GM19328 (cell line): ENCODE measurements at regions not wholly inside any gene's neighbourhood (a gene's known extent, or its start where the extent isn't known, plus 50 kb on each side); places are given as distances from the start of the nearest gene placed in this dataset.
"Not testable (repeated sequence)": the region's sequence is repeated elsewhere in the genome, so short reads cannot be mapped to it uniquely, and the experiment has no call there.

Experiments
- ATAC-seq: cut with Tn5 transposase; IDR thresholded peaks from one replicate; pipeline ENCODE4 v1.9.1; 2021; ENCODE audit warnings: mild to moderate bottlenecking, moderate library complexity; ENCODE audit not compliant: unreplicated experiment

DNA sequence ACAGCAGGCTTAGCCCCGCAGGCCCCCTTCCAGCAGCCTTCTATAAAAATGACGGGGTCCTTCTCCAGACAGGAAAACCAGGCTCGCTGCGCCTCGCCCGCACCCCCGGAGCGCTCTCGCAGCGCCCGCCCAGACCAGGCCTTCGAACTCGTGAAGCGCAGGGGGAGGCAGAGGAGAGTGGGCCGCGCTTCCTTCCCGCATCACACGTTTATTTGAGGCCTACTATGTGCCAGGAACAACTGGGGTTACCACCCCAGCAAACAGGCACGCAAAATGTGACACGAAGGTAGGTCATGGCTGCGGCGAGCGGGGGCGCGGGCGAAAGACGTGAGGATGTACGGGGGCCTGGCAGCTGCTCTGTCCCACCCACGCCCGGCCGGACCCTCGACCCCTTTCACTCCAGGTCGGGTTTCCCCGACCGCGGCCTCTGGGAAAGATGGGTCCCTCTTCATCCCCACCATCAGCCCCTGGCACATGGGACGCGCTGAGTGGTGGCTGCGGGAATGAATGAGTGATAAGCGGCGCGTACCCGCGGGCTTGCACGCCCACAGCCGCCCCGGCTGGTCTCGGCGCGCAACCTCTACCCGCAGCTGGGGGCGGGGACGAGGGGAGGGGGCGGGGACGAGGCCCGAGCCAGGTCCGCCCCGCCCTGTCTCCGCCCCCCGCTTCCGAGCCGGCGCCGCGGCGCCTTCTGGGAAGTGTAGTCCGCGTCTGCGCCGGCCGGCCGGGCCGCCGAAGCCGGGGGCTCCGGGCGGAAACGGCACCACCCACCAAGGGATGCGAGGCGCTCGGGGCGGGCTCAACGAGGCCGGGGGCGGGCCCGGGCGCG is 59.1 kb downstream of the ZNF467 start:
- peak; percentile 96 for ATAC-seq

DNA sequence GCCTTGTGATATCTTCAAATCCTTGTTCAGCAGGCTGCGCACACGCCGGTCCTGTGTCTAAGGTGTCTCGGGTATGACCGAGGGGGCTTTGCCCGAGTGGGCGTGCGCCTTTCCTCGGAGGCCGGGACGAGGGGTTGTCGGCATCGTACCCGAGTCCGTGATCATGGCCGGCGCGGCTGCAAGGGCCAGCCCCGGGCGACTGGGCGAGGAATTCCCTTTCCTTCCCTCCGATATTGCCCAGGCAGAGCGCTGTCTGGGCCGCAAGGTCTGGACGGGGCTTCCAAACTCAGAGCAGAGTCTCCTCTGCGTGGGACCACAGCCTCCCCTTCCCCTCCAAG is 59.7 kb downstream of the ZNF467 start:
- no peak for ATAC-seq

DNA sequence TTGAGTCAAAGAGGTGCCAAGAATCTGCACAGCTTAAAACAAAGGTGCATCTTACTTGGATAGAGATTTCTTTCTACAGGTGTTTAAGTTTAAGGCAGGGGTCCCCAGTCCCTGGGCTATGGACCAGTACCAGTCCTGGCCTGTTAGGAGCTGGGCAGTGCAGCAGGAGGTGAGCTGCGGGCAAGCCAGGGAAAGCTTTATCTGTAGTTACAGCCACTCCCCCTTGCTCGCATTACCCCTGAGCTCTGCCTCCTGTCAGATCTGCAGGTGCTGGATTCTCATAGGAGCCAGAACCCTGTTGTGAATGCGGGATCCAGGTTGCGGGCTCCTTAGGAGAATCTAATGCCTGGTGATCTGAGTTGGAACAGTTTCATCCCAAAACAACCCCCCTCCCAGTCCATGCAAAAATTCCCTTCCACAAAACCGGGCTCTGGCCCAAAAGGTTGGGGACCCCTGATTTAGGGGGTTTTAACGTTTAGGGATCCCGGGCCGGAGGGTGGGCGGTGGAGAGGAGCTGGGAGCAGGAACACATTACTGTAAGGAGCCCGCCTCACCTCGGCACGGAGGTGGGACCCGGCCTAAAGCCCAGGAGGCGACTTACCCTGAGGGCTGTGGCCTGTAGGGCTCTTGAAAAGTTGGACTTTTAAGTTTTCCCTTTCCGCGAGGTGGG is 60.2 kb downstream of the ZNF467 start:
- no peak for ATAC-seq

DNA sequence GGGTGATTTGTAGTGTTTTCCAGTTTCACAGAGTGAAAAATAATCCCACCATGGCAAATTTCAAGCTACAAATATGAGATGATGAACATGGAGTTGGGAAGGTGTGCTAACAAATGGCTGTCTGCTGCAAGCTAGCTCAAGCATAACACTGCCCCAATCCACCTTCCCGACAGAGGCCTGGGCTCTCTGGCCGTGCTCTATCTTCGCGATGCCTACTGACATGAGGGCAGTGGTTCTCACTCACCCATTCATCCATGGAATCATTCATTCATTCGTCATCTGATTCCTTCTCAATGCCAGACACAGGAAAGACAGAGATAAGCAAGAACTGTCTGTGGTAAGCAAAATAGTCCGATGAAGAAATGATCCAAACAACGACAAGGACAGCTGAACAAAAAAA is 65.4 kb downstream of the ZNF467 start:
- no peak for ATAC-seq

DNA sequence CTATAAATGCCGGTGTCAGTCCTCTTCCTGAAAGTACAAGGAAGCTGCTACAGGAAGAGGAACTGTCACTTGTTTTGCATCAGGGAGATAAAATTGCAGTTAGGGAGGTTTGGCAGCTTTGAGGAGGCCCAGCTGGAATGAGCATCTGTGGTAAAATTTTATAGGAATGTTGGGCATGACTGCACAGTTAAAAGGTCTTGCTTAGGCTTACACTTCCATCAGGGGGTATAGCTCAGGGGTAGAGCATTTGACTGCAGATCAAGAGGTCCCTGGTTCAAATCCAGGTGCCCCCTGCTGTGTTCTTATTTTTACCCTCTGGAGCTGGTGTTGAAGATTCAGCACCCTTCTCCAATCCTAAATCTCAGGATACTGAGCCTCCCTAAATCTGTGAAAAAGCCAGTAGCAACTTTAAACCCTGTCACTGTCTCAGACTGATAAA is 65.9 kb downstream of the ZNF467 start:
- ATAC-seq: no peak

DNA sequence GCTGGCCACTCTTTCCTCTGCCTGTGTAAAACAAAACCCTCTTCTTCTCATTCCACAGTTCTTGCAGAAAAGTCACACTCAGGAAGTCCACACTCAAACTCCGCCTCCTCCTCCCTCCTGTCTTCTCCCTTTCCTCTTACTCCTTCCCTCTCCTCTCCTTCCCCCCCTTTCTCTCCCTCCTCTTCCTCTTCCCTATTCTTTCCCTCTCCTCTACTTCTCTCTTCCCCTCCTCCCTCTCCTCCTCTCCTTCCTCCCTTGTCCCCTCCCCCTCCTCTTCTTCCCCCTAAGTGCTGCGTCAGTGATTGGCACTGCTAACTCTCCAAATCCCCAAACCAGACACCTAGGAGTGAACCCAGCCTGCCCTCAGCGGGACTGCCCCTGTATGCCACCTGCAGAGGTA is 67.0 kb downstream of the ZNF467 start:
- ATAC-seq: no peak

DNA sequence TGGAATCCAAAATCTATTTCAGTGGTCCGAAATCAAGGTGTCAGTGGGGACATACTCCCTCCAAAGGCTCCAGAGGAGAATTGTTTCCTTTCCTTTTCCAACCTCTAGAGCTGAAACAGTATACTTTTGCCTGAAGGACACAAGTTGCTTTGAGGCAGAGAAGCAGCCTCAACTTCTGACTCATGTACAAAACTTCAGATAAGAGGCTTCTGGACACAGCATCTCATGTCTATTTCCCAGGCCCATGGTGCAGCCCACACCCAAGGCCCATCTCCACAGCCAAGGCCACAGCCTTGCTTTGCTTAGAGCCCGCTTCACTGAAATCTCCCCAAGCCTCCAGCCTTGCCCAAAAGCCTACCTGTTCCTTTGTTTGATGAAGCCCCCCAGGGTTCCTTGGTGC is 68.9 kb downstream of the ZNF467 start:
- ATAC-seq: no peak

DNA sequence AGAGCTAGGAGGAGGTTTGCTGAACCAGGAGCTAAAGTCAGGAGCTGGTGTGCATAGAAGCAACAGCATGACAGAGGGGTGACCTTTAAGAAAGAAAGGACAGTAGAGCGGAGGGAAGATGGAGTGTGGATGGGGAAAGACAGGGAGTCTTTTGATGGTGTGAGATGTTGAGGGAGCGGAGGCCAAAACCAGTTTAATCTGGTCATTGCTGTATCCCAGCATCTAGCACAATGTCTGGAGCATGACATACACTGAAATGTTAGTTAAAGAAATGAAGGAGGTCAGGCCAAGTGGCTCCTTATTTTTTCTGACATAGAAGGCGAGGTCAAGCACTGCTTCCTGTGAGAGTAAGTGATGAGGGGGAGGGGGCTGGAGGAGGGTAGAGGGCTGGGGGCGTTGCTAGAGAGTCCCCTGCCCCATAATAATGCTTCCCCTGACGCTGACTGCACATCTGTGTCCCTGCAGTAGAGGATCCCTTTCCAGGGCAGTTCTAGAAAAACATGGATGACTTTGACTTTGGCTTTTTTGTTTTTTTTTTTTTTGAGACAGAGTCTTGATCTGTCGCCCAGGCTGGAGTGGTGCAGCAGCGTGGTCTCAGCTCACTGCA is 70.2 kb downstream of the ZNF467 start:
- ATAC-seq: no peak

DNA sequence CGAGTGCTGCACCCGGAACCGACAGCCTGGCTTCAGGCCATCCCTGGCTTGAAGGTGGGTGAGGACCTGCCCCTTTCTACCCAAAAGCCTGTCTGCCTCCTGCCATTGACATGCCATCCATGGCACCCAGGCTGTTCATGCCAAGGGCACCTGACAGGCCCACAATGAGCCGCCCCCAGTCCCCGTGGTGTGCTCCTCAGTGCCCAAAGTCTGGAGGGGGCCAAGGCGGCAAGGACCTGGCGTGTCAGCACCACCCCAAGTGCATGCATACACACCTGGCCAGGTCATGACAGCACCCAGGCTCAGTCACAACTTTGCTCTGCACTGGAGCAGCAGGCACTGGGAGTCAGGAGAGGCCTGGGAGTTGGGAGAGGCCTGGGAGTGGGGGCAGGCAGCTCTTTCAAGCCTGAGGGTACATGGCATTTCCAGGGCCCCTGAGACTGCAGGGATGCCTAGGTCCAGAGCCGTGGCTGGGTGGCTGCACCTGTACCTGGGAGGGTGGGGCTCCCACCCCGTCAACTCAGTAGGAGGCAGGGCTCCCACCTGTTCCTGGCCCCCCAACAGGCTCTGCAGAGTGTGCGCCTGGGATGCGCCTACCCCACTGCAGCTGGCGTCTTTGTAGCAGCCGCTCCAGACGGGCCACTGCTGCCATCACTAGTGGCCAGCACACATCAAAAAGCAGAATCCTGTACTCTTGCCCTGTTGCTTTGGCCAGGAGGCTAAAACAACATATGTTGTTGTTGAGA is 71.7 kb downstream of the ZNF467 start:
- ATAC-seq: no peak

DNA sequence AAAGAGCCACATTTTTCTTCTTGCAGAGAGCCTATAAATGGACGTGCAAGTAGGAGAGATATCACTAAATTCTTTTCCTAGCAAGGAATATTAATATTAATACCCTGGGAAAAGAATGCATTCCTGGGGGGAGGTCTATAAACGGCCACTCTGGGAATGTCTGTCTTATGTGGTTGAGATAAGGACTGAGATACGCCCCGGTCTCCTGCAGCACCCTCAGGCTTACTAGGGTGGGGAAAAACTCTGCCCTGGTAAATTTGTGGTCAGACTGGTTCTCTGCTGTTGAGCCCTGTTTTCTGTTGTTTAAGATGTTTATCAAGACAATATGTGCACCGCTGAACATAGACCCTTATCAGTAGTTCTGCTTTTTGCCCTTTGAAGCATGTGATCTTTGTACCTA is 75.6 kb downstream of the ZNF467 start:
- ATAC-seq: not testable (repeated sequence)

DNA sequence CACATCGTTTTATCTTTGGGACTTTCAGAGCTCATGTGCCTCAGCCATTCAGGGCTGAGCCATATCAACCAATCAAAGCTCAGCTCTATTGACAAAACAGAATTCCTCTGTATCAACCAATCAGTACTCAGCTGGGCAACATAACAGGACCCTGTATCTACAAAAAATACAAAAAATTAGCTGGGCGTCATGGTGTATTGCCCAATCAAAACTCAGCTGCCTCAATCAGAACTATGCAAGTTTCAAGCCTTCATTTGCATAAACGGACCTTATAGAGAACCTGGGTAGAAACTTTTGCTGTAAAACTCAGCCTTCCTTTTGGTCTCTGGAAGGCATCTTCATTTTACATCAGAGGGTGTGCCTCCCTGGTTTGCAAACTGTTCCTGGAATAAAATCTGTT is 77.1 kb downstream of the ZNF467 start:
- no peak for ATAC-seq

DNA sequence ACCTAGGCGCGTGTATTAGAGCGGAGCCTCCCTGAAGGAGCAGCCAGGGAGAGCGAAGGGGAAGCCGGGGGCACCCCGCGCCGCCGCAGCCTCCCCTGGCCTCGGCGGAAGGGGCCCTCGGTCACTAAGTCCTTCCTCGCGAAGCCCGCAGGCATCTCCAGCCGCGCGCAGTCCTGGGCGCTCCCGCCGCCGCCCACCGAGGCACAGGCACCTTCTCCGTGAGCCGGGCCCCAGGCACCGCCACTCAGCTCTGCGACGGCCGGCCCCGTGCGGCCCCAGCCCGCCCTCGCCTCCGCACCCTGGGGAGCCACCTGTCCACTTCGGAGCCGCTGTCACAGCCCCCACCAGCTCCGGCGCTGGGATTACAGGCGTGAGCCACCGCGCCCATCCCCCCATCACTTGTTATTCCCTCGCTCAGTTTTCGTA is 80.8 kb downstream of the ZNF467 start:
- no peak for ATAC-seq

DNA sequence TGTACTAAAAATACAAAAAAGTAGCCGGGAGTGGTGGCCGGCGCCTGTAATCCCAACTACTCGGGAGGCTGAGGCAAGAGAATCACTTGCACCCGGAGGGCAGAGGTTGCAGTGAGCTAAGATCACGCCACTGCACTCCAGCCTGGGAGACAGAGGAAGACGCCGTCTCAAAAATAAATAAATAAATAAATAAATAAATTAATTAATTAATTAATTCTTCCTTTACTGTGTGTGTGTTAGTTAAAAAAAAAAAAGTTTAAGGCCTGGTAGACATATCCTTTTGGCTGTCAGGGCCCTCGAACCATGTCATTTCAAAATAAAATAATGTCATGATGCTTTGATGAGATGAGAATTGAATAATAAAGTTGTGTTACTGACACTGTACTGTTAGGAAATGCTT is 81.3 kb downstream of the ZNF467 start:
- no peak for ATAC-seq

DNA sequence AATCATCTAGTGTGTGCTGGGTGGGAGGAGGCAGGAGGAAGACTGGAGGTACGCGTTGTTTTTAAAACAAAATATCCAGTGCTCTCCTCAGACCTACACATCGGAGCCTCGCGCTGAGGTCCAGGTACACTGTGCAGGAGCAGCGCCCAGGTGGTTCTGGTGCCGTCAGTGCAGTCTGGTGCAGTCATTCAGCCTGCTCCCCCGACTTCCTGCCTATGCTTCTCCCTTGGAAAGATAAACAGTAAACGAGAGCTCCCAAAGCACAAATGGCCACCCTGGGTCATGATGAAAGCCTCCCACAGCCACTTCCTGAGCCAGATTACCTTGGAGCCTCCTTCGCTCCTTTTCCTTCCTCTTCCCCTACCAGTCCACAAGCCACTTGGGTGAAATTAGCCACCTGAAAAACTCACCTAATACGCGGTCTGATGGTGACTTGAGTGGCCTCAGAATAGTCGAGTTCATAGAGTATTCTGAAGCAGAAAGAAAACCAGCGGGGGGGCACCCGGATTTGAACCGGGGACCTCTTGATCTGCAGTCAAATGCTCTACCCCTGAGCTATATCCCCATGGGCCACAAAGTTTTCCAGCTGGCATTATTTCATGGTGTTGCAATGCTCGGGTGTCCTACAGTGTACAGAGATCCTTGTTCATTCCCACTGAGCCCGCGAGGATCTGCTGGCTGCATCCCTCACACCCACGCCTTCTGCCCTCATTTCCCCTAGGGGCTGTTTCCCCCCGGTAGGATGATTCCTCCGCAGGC is 82.5 kb downstream of the ZNF467 start:
- ATAC-seq: no peak

DNA sequence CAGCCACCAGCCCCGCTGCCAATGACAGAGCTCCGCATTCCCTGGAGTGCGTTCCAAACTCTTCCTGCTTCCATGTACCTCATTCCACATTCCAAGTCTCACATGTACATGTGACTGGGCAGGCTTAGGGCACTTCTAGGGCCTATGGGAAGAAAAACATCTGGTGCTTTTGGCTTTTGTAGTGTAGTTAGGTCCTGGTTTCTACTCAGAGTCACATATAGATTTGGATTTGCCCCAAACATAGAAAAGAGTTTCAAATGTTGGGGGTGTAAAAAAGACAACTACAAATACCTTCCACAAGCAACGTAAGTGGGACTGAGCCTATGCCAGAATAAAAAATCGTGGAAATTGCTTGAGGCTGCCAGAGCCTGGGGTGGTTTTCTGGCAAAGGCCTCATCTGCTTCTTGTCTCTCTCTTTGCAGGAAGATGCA is 84.1 kb downstream of the ZNF467 start:
- no peak for ATAC-seq

DNA sequence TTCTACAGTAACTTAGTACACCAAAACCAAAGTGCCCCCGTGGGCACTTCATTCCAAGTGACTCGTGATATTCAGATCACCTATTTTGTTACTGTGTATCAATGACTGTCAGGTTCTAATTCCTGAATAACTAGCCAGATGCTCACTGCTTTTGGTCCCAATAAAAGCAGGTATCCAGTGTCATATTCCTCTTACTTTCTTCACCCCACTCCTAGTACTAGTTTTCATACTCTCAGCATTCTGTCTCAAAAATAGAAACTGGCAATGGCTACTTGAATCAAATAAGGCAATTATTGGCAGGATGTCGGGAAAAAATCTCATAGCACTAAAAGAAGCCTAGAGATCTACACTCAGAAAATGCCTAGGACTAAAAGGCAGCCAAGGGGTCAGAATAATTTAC is 84.6 kb downstream of the ZNF467 start:
- ATAC-seq: no peak

DNA sequence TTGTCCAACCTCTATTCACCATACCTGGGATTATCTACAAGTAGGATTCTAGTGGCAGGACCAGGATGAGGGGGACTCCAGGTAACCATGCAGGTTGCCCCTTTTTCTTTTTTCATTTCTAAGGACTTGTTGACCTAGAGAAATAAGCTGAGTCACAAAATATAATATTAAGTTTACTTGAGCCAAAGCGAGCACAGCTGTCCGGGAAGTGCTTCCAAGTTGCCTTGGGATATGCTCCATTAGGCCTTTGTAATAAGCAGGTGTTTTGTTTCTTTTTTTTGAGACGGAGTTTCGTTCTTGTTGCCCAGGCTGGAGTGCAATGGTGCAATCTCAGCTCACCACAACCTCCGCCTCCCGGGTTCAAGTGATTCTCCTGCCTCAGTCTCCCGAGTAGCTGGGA is 85.6 kb downstream of the ZNF467 start:
- ATAC-seq: not testable (repeated sequence)

DNA sequence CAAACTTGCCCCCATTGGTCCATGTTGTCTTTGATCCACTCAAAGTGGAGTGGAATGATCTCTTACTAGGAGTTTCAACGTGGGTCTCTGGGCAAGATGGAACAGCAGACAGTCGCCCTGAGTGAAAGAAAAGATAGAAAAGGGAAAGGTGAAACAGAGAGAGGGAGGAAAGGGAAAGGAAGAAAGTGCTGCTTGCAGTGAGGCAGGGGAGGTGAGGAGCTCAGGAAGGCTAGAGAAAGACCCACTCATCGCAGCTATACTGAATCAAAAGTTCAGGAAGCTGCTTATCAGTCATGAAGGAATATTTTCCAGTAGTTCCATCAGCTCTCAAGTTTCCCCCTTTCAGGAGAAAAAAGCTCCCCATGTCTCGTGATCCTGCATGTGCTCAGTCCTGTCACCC is 86.9 kb downstream of the ZNF467 start:
- ATAC-seq: no peak

DNA sequence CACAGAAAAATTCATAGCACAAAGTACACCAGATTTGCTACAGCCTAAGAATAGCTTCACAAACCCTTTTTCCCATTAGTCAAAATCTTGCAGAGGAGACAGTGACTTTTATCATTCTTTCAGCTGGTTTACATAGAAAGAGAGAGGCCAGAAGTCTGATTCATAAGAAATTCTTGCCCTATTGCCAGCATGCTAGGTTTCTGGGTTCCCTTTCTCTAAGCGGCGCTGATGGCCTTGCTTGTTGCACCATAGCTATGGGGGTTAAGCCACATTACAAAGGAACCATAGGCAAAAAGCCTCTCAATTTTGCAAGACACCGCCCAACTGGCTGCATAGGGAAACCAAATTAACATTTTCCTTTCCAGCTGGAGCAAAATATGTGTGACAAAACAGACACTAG is 87.4 kb downstream of the ZNF467 start:
- ATAC-seq: no peak

DNA sequence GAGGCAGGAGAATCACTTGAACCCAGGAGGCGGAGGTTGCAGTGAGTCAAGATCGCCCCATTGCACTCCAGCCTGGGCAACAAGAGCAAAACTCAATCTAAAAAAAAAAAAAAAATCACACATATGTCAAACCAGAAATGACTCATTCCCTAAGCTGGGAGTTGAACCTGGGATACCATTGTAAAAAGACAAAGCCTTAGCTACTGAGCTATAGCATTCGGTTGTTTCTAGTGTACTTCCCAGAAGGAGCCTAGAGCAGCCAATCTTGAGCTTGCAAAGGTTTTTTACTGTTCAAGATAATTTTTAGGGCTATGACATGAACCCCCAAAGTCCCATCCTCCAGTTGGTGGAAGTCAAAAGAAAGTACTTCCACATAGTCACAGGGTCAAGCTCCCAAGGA is 87.9 kb downstream of the ZNF467 start:
- no peak for ATAC-seq

DNA sequence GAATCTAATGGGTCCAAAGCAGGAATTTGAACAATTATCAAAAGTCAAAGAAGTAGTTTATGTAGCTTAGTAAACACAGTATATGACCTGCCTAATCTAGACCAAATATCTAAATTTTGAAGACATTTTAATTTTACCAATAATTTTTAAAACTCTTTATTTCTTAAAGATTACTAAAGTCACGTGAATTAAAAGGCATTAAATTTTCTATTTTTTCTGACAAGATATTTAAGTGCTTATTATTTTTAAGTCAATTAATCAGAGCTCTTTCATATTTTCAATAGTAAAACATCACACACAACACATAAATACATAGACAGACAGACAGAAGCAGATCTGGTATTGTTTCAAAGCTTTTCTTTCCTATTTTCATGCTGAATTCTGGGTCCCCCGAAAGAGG is 89.5 kb downstream of the ZNF467 start:
- no peak for ATAC-seq
